ENCODE measurements at regions not wholly inside any gene's neighbourhood (a gene's known extent, or its start where the extent isn't known, plus 50 kb on each side); places are given as distances from the start of the nearest gene placed in this dataset.

- no peak for DNase-seq (ENCODE audit: low spot score)
- no peak overlapping the region for H3K4me3 ChIP-seq
- no peak overlapping the region for H3K27ac ChIP-seq
- TF ChIP-seq, protein P1, sequence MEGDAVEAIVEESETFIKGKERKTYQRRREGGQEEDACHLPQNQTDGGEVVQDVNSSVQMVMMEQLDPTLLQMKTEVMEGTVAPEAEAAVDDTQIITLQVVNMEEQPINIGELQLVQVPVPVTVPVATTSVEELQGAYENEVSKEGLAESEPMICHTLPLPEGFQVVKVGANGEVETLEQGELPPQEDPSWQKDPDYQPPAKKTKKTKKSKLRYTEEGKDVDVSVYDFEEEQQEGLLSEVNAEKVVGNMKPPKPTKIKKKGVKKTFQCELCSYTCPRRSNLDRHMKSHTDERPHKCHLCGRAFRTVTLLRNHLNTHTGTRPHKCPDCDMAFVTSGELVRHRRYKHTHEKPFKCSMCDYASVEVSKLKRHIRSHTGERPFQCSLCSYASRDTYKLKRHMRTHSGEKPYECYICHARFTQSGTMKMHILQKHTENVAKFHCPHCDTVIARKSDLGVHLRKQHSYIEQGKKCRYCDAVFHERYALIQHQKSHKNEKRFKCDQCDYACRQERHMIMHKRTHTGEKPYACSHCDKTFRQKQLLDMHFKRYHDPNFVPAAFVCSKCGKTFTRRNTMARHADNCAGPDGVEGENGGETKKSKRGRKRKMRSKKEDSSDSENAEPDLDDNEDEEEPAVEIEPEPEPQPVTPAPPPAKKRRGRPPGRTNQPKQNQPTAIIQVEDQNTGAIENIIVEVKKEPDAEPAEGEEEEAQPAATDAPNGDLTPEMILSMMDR (IDR thresholded peaks at IDR 0.05) = no peak
Observed at GRCh38 chr21:32184485-32184884, 94.4 kb downstream of the MIS18A start.

- DNase-seq (ENCODE audit: low spot score) = no peak
- Histone ChIP-seq H3K4me3 (no peak overlapping the region), H3K27ac (no peak overlapping the region)
- TF ChIP-seq, protein P1 (IDR thresholded peaks at IDR 0.05) = no peak
Observed at GRCh38 chr21:32184065-32184464, 94.8 kb downstream of the MIS18A start.

DNA sequence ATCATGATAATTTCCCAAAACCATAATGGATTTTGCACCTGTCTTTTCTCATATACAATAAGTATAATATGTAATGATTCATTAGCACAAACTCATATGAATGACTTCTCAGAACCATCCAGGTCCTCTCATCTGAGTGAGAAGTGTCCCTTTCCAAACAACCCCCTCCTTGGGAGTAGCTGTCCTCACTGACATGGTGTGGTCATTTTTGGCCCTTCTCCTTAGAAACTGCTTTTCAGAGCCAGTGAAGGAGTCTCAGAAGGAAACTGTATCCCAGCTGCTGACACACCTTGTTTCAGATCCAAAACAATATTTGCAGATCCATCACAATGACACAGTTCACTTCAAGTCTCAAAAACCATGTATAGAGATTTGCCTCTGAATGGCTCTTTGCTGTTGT, 95.5 kb downstream of the MIS18A start:
- DNase-seq (ENCODE audit: low spot score) = no peak
- no peak overlapping the region for H3K27ac ChIP-seq
- no peak overlapping the region for H3K4me3 ChIP-seq
- TF ChIP-seq, protein P1 (IDR thresholded peaks at IDR 0.05) = no peak

GRCh38 chr21:32182449-32182848, 96.4 kb downstream of the MIS18A start:
- no peak for DNase-seq (ENCODE audit: low spot score)
- no peak overlapping the region for H3K27ac ChIP-seq
- TF ChIP-seq, protein P1 (IDR thresholded peaks at IDR 0.05) = no peak
- no peak overlapping the region for H3K4me3 ChIP-seq

- TF ChIP-seq, protein P1 (IDR thresholded peaks at IDR 0.05) = no peak
- no peak overlapping the region for H3K27ac ChIP-seq
- DNase-seq (ENCODE audit: low spot score) = no peak
Observed at GRCh38 chr21:32181457-32181856, 97.4 kb downstream of the MIS18A start.

GRCh38 chr21:32174819-32175218, 104.0 kb downstream of the MIS18A start:
- DNase-seq (ENCODE audit: low spot score) = no peak
- Histone ChIP-seq H3K4me3 (no peak overlapping the region), H3K27ac (no peak overlapping the region)
- TF ChIP-seq, protein P1 (IDR thresholded peaks at IDR 0.05) = no peak

More at GRCh38 chr21:32181457-32181856, 97.4 kb downstream of the MIS18A start:
- H3K4me3 ChIP-seq = no peak overlapping the region

- DNase-seq (ENCODE audit: low spot score) = no peak
- no peak overlapping the region for H3K4me3 ChIP-seq
- no peak overlapping the region for H3K27ac ChIP-seq
- TF ChIP-seq, protein P1 (IDR thresholded peaks at IDR 0.05) = no peak
Observed at GRCh38 chr21:32173121-32173724, 105.6 kb downstream of the MIS18A start.

Data from coronary artery (tissue), 2 donors.